Nephron progenitor cell (in vitro differentiated cells): ENCODE measurements at regions not wholly inside any gene's neighbourhood (a gene's known extent, or its start where the extent isn't known, plus 50 kb on each side); places are given as distances from the start of the nearest gene placed in this dataset.

ENCODE experiments used
- DNase-seq: peaks from one replicate; pipeline ENCODE4 v3.0.0; 2021
- H3K27ac Mint-ChIP-seq: 2 replicates; pipeline ENCODE4 v1.8.0; 2021; ENCODE audit warnings: mild to moderate bottlenecking, moderate library complexity, mixed read lengths
- H3K27me3 Mint-ChIP-seq: 2 replicates; pipeline ENCODE4 v1.8.0; 2021; ENCODE audit warnings: mild to moderate bottlenecking, low read depth, mixed read lengths; ENCODE audit not compliant: poor library complexity
- H3K36me3 Mint-ChIP-seq: 2 replicates; pipeline ENCODE4 v1.8.0; 2021; ENCODE audit warnings: low read depth, mixed read lengths
- H3K4me1 Mint-ChIP-seq: 2 replicates; pipeline ENCODE4 v1.8.0; 2021; ENCODE audit warnings: mixed read lengths
- H3K4me3 Mint-ChIP-seq: 2 replicates; pipeline ENCODE4 v1.8.0; 2021; ENCODE audit warnings: mild to moderate bottlenecking, moderate library complexity, mixed read lengths
- H3K9me3 Mint-ChIP-seq: 2 replicates; pipeline ENCODE4 v1.8.0; 2021; ENCODE audit warnings: mild to moderate bottlenecking, moderate library complexity, mixed read lengths
- TF ChIP-seq, protein P1 (sequence below): fragments of 200-600 bp; sonication (generic); IDR thresholded peaks from 2 replicates; pipeline ENCODE4 v1.5.0; 2021; ENCODE audit warnings: antibody characterized with exemption

DNA sequence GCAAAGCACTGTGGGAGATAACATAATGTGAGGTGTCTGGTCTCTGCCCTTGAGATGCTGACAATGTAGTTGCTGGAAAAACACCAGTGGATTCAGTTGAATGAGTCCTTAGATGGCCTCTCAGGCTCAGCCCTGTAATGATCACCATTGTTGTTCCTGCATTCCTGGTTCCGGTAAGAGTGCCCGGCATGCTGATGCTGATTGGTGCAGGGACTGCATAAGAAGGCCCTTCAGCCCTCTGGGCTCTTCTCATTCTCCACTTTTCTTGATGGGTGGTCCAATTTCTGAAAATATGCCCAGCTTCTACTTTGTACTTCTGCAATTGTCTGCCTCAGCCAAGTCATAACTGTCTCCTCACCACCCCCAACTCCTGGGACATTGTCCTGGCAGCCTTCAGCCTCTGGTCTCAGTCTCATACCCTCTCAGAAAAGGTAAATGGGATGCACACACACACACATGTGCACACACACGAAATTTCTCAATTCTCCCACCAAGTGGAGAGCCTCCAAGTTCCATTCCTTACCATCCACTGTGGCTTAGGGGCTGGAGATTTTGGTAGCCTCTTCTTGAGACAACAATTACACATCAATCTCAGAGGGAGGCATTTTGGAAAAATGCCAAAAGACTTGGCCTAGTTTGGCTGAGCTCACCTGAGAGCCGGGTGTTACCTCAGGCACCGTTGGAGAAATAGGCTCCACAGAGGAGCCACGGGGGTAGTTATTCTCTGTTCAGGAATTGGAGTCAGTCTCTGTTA, 314.9 kb downstream of the RPS24 start:
- H3K4me3 Mint-ChIP-seq, result no peak overlapping the region
- H3K4me1 Mint-ChIP-seq, result peaks cover 35% of the 10 kb centered on the region
- H3K27ac Mint-ChIP-seq, result no peak overlapping the region
- H3K9me3 Mint-ChIP-seq, result peaks cover 26% of the 10 kb centered on the region
- H3K27me3 Mint-ChIP-seq, result peaks cover 4% of the 10 kb centered on the region
- no peak for DNase-seq
- H3K36me3 Mint-ChIP-seq, result peaks cover 12% of the 10 kb centered on the region
- TF ChIP-seq, protein P1, sequence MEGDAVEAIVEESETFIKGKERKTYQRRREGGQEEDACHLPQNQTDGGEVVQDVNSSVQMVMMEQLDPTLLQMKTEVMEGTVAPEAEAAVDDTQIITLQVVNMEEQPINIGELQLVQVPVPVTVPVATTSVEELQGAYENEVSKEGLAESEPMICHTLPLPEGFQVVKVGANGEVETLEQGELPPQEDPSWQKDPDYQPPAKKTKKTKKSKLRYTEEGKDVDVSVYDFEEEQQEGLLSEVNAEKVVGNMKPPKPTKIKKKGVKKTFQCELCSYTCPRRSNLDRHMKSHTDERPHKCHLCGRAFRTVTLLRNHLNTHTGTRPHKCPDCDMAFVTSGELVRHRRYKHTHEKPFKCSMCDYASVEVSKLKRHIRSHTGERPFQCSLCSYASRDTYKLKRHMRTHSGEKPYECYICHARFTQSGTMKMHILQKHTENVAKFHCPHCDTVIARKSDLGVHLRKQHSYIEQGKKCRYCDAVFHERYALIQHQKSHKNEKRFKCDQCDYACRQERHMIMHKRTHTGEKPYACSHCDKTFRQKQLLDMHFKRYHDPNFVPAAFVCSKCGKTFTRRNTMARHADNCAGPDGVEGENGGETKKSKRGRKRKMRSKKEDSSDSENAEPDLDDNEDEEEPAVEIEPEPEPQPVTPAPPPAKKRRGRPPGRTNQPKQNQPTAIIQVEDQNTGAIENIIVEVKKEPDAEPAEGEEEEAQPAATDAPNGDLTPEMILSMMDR, result no peak

DNA sequence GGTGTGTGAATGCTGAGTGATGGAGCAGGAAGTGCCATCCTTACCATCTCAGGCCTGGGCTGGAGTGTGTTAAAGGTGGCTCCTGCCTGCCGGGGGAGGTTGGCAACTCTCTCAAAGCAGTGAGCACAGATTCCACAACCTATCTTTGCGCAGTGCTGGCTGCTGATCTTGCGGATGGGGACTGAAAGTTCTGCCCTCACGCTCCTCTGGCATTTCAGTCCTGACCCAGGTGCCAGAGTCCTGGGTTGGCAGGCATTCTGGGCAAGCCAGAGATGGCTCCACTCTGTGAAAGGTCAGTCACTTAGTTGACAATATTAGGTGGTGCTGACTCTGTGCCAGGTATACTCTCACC, 315.5 kb downstream of the RPS24 start:
- Mint-ChIP-seq H3K4me1 (peaks cover 36% of the 10 kb centered on the region), H3K36me3 (peaks cover 12% of the 10 kb centered on the region), H3K27me3 (peaks cover 4% of the 10 kb centered on the region), H3K27ac (no peak overlapping the region), H3K4me3 (no peak overlapping the region), H3K9me3 (peaks cover 26% of the 10 kb centered on the region)
- TF ChIP-seq, protein P1, result no peak
- no peak for DNase-seq

DNA sequence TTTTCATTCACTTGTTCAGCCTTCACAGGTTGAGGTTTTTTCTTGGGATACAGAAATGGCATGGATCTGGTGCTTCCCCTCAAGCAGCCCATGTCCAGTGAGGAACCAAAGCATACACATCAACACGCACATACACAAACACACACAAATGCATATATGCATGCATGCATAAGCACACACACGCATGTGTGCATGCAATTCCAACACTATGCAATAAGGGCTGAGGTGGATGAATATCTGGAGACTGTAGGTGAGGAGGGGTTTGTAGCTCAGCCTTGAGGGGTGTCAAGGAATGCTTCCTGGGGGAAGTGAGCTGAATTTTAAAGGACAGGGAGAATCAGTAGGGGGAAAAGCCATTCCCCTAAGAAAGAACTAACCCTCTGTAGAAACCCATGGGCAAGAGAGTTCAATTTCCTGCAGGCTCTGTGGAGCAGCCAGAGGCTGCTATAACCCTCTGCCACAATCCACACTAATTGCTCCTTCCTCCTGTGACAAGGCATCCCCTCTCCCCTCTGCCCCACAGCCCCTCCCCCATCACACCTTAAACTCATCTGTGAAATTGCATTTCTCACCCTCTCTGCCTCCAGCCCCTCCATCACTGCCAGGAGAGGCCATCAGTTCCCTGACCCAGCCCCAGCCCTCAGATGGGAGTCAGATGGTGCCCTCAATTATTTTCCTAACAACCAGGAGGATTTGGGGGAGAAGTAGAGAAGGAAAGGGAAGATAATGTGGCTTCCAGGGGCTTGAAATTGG, 316.4 kb downstream of the RPS24 start:
- no peak for DNase-seq
- no peak overlapping the region for H3K4me3 Mint-ChIP-seq
- H3K27me3 Mint-ChIP-seq, result peaks cover 4% of the 10 kb centered on the region
- H3K36me3 Mint-ChIP-seq, result peaks cover 12% of the 10 kb centered on the region
- no peak overlapping the region for H3K27ac Mint-ChIP-seq
- peaks cover 25% of the 10 kb centered on the region for H3K9me3 Mint-ChIP-seq
- H3K4me1 Mint-ChIP-seq, result peaks cover 42% of the 10 kb centered on the region
- TF ChIP-seq, protein P1, result no peak

DNA sequence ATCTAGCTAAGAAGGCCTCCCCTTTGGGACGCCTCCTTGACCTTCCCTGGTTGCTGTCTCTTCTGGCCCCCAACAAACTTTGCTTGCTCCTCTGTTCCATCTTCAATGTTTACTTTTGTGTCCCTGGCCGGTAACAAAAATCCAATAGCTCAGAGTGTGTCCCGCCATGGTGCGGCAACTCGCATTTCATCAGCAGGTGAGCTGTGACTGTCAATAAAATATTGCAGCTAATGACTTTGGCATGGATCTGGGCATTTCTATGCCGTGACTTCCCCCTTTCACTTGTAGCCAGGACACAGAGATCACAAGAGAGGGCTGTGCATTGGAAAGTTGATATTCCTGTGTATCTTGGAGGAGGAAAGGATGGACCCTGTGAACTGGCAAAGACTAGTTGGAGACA, 317.6 kb downstream of the RPS24 start:
- H3K27ac Mint-ChIP-seq, result peak overlapping the region; percentile 7

DNA sequence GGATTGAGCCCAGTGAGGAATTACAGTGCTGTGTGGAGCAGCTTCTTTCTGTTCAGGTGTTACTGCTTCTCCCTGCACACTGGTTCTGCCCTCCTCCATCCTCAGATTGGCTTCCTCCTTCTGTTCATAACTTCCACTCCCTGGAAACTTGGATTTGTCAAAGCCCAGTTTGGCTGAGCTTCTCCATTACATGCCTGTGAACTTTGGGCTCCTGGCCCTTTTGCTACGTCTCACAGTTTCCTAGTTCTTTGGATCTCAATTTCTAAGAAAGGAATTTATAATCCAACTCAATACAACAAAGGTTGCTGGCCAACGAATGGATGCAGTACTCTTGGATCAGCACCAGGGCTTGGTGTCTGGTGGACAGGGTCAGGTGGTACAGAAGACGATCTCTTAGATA, 318.1 kb downstream of the RPS24 start:
- TF ChIP-seq, protein P1, result no peak
- Mint-ChIP-seq H3K4me3 (no peak overlapping the region), H3K27ac (no peak overlapping the region), H3K4me1 (peaks cover 56% of the 10 kb centered on the region), H3K9me3 (peaks cover 10% of the 10 kb centered on the region), H3K36me3 (peaks cover 6% of the 10 kb centered on the region), H3K27me3 (no peaks in the 10 kb centered on the region)
- DNase-seq, result no peak

More for the DNA sequence above, 317.6 kb downstream of the RPS24 start:
- H3K4me1 Mint-ChIP-seq, result peaks cover 51% of the 10 kb centered on the region
- no peak overlapping the region for H3K4me3 Mint-ChIP-seq
- TF ChIP-seq, protein P1, result no peak
- no peaks in the 10 kb centered on the region for H3K27me3 Mint-ChIP-seq
- no peak for DNase-seq
- H3K36me3 Mint-ChIP-seq, result peaks cover 6% of the 10 kb centered on the region
- peaks cover 14% of the 10 kb centered on the region for H3K9me3 Mint-ChIP-seq
